ENCODE measurements at regions not wholly inside any gene's neighbourhood (a gene's known extent, or its start where the extent isn't known, plus 50 kb on each side); places are given as distances from the start of the nearest gene placed in this dataset.
"Not testable (repeated sequence)": the region's sequence is repeated elsewhere in the genome, so short reads cannot be mapped to it uniquely, and the experiment has no call there.

GRCh38 chr6:145277358-145278086 lies 457.8 kb downstream of the EPM2A start:
- Mint-ChIP-seq H3K4me1 (ENCODE audit: low read depth) (no peaks in the 10 kb centered on the region), H3K27ac (no peak overlapping the region), H3K36me3 (ENCODE audit: low read depth) (no peaks in the 10 kb centered on the region), H3K4me3 (no peak overlapping the region), H3K9me3 (peaks cover 4% of the 10 kb centered on the region), H3K27me3 (no peaks in the 10 kb centered on the region)

GRCh38 chr6:145278163-145278807 lies 457.0 kb downstream of the EPM2A start:
- H3K36me3 Mint-ChIP-seq (ENCODE audit: low read depth), result no peaks in the 10 kb centered on the region
- no peak overlapping the region for H3K4me3 Mint-ChIP-seq
- no peaks in the 10 kb centered on the region for H3K27me3 Mint-ChIP-seq
- H3K4me1 Mint-ChIP-seq (ENCODE audit: low read depth), result no peaks in the 10 kb centered on the region
- H3K27ac Mint-ChIP-seq, result no peak overlapping the region
- peaks cover 4% of the 10 kb centered on the region for H3K9me3 Mint-ChIP-seq

- H3K27ac Mint-ChIP-seq, result no peak overlapping the region
- H3K27me3 Mint-ChIP-seq, result peaks cover 4% of the 10 kb centered on the region
- H3K4me3 Mint-ChIP-seq, result no peak overlapping the region
- H3K9me3 Mint-ChIP-seq, result peaks cover 4% of the 10 kb centered on the region
- no peaks in the 10 kb centered on the region for H3K36me3 Mint-ChIP-seq (ENCODE audit: low read depth)
- no peaks in the 10 kb centered on the region for H3K4me1 Mint-ChIP-seq (ENCODE audit: low read depth)
Measured at GRCh38 chr6:145279551-145279950, 455.8 kb downstream of the EPM2A start.

GRCh38 chr6:145279993-145280392 lies 455.3 kb downstream of the EPM2A start:
- Mint-ChIP-seq H3K27ac (no peak overlapping the region), H3K9me3 (peaks cover 4% of the 10 kb centered on the region), H3K36me3 (ENCODE audit: low read depth) (no peaks in the 10 kb centered on the region), H3K27me3 (peaks cover 4% of the 10 kb centered on the region), H3K4me3 (no peak overlapping the region), H3K4me1 (ENCODE audit: low read depth) (no peaks in the 10 kb centered on the region)

- not testable (repeated sequence) for H3K36me3 Mint-ChIP-seq (ENCODE audit: low read depth); H3K4me1 Mint-ChIP-seq (ENCODE audit: low read depth); H3K9me3 Mint-ChIP-seq; H3K27me3 Mint-ChIP-seq; H3K4me3 Mint-ChIP-seq; H3K27ac Mint-ChIP-seq
Measured at GRCh38 chr6:145283209-145283608, 452.1 kb downstream of the EPM2A start.

GRCh38 chr6:145283856-145284255 lies 451.5 kb downstream of the EPM2A start:
- Mint-ChIP-seq H3K4me3 (no peak overlapping the region), H3K27me3 (peaks cover 4% of the 10 kb centered on the region), H3K4me1 (ENCODE audit: low read depth) (no peaks in the 10 kb centered on the region), H3K27ac (no peak overlapping the region), H3K9me3 (peaks cover 4% of the 10 kb centered on the region), H3K36me3 (ENCODE audit: low read depth) (no peaks in the 10 kb centered on the region)

GRCh38 chr6:145286916-145287315 lies 448.4 kb downstream of the EPM2A start:
- Mint-ChIP-seq H3K9me3 (no peaks in the 10 kb centered on the region), H3K27ac (no peak overlapping the region), H3K36me3 (ENCODE audit: low read depth) (no peaks in the 10 kb centered on the region), H3K4me1 (ENCODE audit: low read depth) (no peaks in the 10 kb centered on the region), H3K4me3 (no peak overlapping the region), H3K27me3 (peaks cover 4% of the 10 kb centered on the region)

- no peaks in the 10 kb centered on the region for H3K36me3 Mint-ChIP-seq (ENCODE audit: low read depth)
- no peaks in the 10 kb centered on the region for H3K27me3 Mint-ChIP-seq
- no peaks in the 10 kb centered on the region for H3K9me3 Mint-ChIP-seq
- H3K4me1 Mint-ChIP-seq (ENCODE audit: low read depth), result no peaks in the 10 kb centered on the region
- no peak overlapping the region for H3K4me3 Mint-ChIP-seq
- H3K27ac Mint-ChIP-seq, result no peak overlapping the region
Measured at GRCh38 chr6:145289573-145289972, 445.7 kb downstream of the EPM2A start.

- no peaks in the 10 kb centered on the region for H3K9me3 Mint-ChIP-seq
- H3K27me3 Mint-ChIP-seq, result no peaks in the 10 kb centered on the region
- H3K4me3 Mint-ChIP-seq, result no peak overlapping the region
- H3K4me1 Mint-ChIP-seq (ENCODE audit: low read depth), result no peaks in the 10 kb centered on the region
- no peak overlapping the region for H3K27ac Mint-ChIP-seq
- H3K36me3 Mint-ChIP-seq (ENCODE audit: low read depth), result no peaks in the 10 kb centered on the region
Measured at GRCh38 chr6:145290122-145290521, 445.2 kb downstream of the EPM2A start.

- Mint-ChIP-seq H3K27me3 (no peaks in the 10 kb centered on the region), H3K9me3 (no peaks in the 10 kb centered on the region), H3K4me3 (no peak overlapping the region), H3K27ac (no peak overlapping the region), H3K4me1 (ENCODE audit: low read depth) (no peaks in the 10 kb centered on the region), H3K36me3 (ENCODE audit: low read depth) (no peaks in the 10 kb centered on the region)
Measured at GRCh38 chr6:145292066-145292465, 443.3 kb downstream of the EPM2A start.

- no peaks in the 10 kb centered on the region for H3K4me1 Mint-ChIP-seq (ENCODE audit: low read depth)
- H3K27me3 Mint-ChIP-seq, result no peaks in the 10 kb centered on the region
- H3K9me3 Mint-ChIP-seq, result no peaks in the 10 kb centered on the region
- no peaks in the 10 kb centered on the region for H3K36me3 Mint-ChIP-seq (ENCODE audit: low read depth)
- no peak overlapping the region for H3K4me3 Mint-ChIP-seq
- H3K27ac Mint-ChIP-seq, result no peak overlapping the region
Measured at GRCh38 chr6:145294942-145295341, 440.4 kb downstream of the EPM2A start.

- no peaks in the 10 kb centered on the region for H3K27me3 Mint-ChIP-seq
- H3K36me3 Mint-ChIP-seq (ENCODE audit: low read depth), result no peaks in the 10 kb centered on the region
- H3K4me1 Mint-ChIP-seq (ENCODE audit: low read depth), result no peaks in the 10 kb centered on the region
- H3K9me3 Mint-ChIP-seq, result peaks cover 5% of the 10 kb centered on the region
- no peak overlapping the region for H3K4me3 Mint-ChIP-seq
- H3K27ac Mint-ChIP-seq, result no peak overlapping the region
Measured at GRCh38 chr6:145295746-145296145, 439.6 kb downstream of the EPM2A start.

GRCh38 chr6:145305670-145306069 lies 429.6 kb downstream of the EPM2A start:
- H3K27ac Mint-ChIP-seq, result no peak overlapping the region
- H3K4me3 Mint-ChIP-seq, result no peak overlapping the region
- H3K9me3 Mint-ChIP-seq, result peaks cover 6% of the 10 kb centered on the region
- H3K27me3 Mint-ChIP-seq, result peaks cover 4% of the 10 kb centered on the region
- no peaks in the 10 kb centered on the region for H3K4me1 Mint-ChIP-seq (ENCODE audit: low read depth)
- H3K36me3 Mint-ChIP-seq (ENCODE audit: low read depth), result no peaks in the 10 kb centered on the region

GRCh38 chr6:145306489-145306888 lies 428.8 kb downstream of the EPM2A start:
- no peak overlapping the region for H3K4me3 Mint-ChIP-seq
- H3K27ac Mint-ChIP-seq, result no peak overlapping the region

GRCh38 chr6:145309842-145310535 lies 425.3 kb downstream of the EPM2A start:
- no peaks in the 10 kb centered on the region for H3K27me3 Mint-ChIP-seq
- H3K4me1 Mint-ChIP-seq (ENCODE audit: low read depth), result no peaks in the 10 kb centered on the region
- H3K36me3 Mint-ChIP-seq (ENCODE audit: low read depth), result no peaks in the 10 kb centered on the region
- no peak overlapping the region for H3K4me3 Mint-ChIP-seq
- no peaks in the 10 kb centered on the region for H3K9me3 Mint-ChIP-seq
- H3K27ac Mint-ChIP-seq, result no peak overlapping the region

More at GRCh38 chr6:145306489-145306888, 428.8 kb downstream of the EPM2A start:
- Mint-ChIP-seq H3K4me1 (ENCODE audit: low read depth) (no peaks in the 10 kb centered on the region), H3K36me3 (ENCODE audit: low read depth) (no peaks in the 10 kb centered on the region), H3K27me3 (peaks cover 4% of the 10 kb centered on the region), H3K9me3 (peaks cover 4% of the 10 kb centered on the region)
